ENCODE measurements at regions not wholly inside any gene's neighbourhood (a gene's known extent, or its start where the extent isn't known, plus 50 kb on each side); places are given as distances from the start of the nearest gene placed in this dataset.

GRCh38 chr14:84404246-84404645, 1125.7 kb upstream of the FLRT2 start:
- Histone ChIP-seq H3K27me3 (ENCODE audit: low read depth, low read length) (no peaks in the 10 kb centered on the region), H3K4me1 (ENCODE audit: control insufficient read depth in 1 of 2, insufficient read depth in 2 of 2, low read length in 2 of 2) (no peaks in the 10 kb centered on the region), H3K9me3 (ENCODE audit: control insufficient read depth in 1 of 2, low read length in 2 of 2) (peaks cover 0 to 2% of the 10 kb centered on the region in 2 donors), H3K4me3 (ENCODE audit: low read depth in 1 of 2, low read length in 2 of 2) (no peak overlapping the region), H3K36me3 (ENCODE audit: control insufficient read depth in 1 of 2, insufficient read depth in 2 of 2, low read length in 2 of 2) (no peaks in the 10 kb centered on the region), H3K27ac (ENCODE audit: low read length) (no peak overlapping the region)

GRCh38 chr14:84409435-84409834, 1120.5 kb upstream of the FLRT2 start:
- H3K9me3 ChIP-seq (ENCODE audit: control insufficient read depth in 1 of 2, low read length in 2 of 2): no peaks in the 10 kb centered on the region
- no peak overlapping the region for H3K4me3 ChIP-seq (ENCODE audit: low read depth in 1 of 2, low read length in 2 of 2)
- H3K4me1 ChIP-seq (ENCODE audit: control insufficient read depth in 1 of 2, insufficient read depth in 2 of 2, low read length in 2 of 2): no peaks in the 10 kb centered on the region
- no peaks in the 10 kb centered on the region for H3K27me3 ChIP-seq (ENCODE audit: low read depth, low read length)
- H3K36me3 ChIP-seq (ENCODE audit: control insufficient read depth in 1 of 2, insufficient read depth in 2 of 2, low read length in 2 of 2): no peaks in the 10 kb centered on the region
- no peak overlapping the region for H3K27ac ChIP-seq (ENCODE audit: low read length)

GRCh38 chr14:84410344-84410743, 1119.6 kb upstream of the FLRT2 start:
- H3K9me3 ChIP-seq (ENCODE audit: control insufficient read depth in 1 of 2, low read length in 2 of 2): no peaks in the 10 kb centered on the region
- H3K27ac ChIP-seq (ENCODE audit: low read length): no peak overlapping the region
- no peaks in the 10 kb centered on the region for H3K4me1 ChIP-seq (ENCODE audit: control insufficient read depth in 1 of 2, insufficient read depth in 2 of 2, low read length in 2 of 2)
- H3K4me3 ChIP-seq (ENCODE audit: low read depth in 1 of 2, low read length in 2 of 2): no peak overlapping the region
- H3K27me3 ChIP-seq (ENCODE audit: low read depth, low read length): no peaks in the 10 kb centered on the region
- no peaks in the 10 kb centered on the region for H3K36me3 ChIP-seq (ENCODE audit: control insufficient read depth in 1 of 2, insufficient read depth in 2 of 2, low read length in 2 of 2)

- H3K27ac ChIP-seq (ENCODE audit: low read length): no peak overlapping the region
- H3K4me1 ChIP-seq (ENCODE audit: control insufficient read depth in 1 of 2, insufficient read depth in 2 of 2, low read length in 2 of 2): no peaks in the 10 kb centered on the region
- no peak overlapping the region for H3K4me3 ChIP-seq (ENCODE audit: low read depth in 1 of 2, low read length in 2 of 2)
- no peaks in the 10 kb centered on the region for H3K36me3 ChIP-seq (ENCODE audit: control insufficient read depth in 1 of 2, insufficient read depth in 2 of 2, low read length in 2 of 2)
- H3K9me3 ChIP-seq (ENCODE audit: control insufficient read depth in 1 of 2, low read length in 2 of 2): peaks cover 0 to 6% of the 10 kb centered on the region in 2 donors
- H3K27me3 ChIP-seq (ENCODE audit: low read depth, low read length): no peaks in the 10 kb centered on the region
Measured at GRCh38 chr14:84420221-84420620, 1109.7 kb upstream of the FLRT2 start.

- Histone ChIP-seq H3K9me3 (ENCODE audit: control insufficient read depth in 1 of 2, low read length in 2 of 2) (peaks cover 0 to 6% of the 10 kb centered on the region in 2 donors), H3K27me3 (ENCODE audit: low read depth, low read length) (no peaks in the 10 kb centered on the region), H3K27ac (ENCODE audit: low read length) (no peak overlapping the region), H3K4me3 (ENCODE audit: low read depth in 1 of 2, low read length in 2 of 2) (no peak overlapping the region), H3K4me1 (ENCODE audit: control insufficient read depth in 1 of 2, insufficient read depth in 2 of 2, low read length in 2 of 2) (no peaks in the 10 kb centered on the region), H3K36me3 (ENCODE audit: control insufficient read depth in 1 of 2, insufficient read depth in 2 of 2, low read length in 2 of 2) (no peaks in the 10 kb centered on the region)
Measured at GRCh38 chr14:84421621-84422020, 1108.3 kb upstream of the FLRT2 start.

GRCh38 chr14:84425968-84426367, 1104.0 kb upstream of the FLRT2 start:
- H3K36me3 ChIP-seq (ENCODE audit: control insufficient read depth in 1 of 2, insufficient read depth in 2 of 2, low read length in 2 of 2): no peaks in the 10 kb centered on the region
- no peaks in the 10 kb centered on the region for H3K27me3 ChIP-seq (ENCODE audit: low read depth, low read length)
- H3K4me1 ChIP-seq (ENCODE audit: control insufficient read depth in 1 of 2, insufficient read depth in 2 of 2, low read length in 2 of 2): no peaks in the 10 kb centered on the region
- H3K27ac ChIP-seq (ENCODE audit: low read length): no peak overlapping the region
- H3K9me3 ChIP-seq (ENCODE audit: control insufficient read depth in 1 of 2, low read length in 2 of 2): no peaks in the 10 kb centered on the region
- no peak overlapping the region for H3K4me3 ChIP-seq (ENCODE audit: low read depth in 1 of 2, low read length in 2 of 2)

- H3K36me3 ChIP-seq (ENCODE audit: control insufficient read depth in 1 of 2, insufficient read depth in 2 of 2, low read length in 2 of 2): no peaks in the 10 kb centered on the region
- H3K4me1 ChIP-seq (ENCODE audit: control insufficient read depth in 1 of 2, insufficient read depth in 2 of 2, low read length in 2 of 2): no peaks in the 10 kb centered on the region
- H3K27me3 ChIP-seq (ENCODE audit: low read depth, low read length): no peaks in the 10 kb centered on the region
- H3K27ac ChIP-seq (ENCODE audit: low read length): no peak overlapping the region
- H3K9me3 ChIP-seq (ENCODE audit: control insufficient read depth in 1 of 2, low read length in 2 of 2): no peaks in the 10 kb centered on the region
- no peak overlapping the region for H3K4me3 ChIP-seq (ENCODE audit: low read depth in 1 of 2, low read length in 2 of 2)
Measured at GRCh38 chr14:84432676-84433075, 1097.3 kb upstream of the FLRT2 start.

- no peaks in the 10 kb centered on the region for H3K36me3 ChIP-seq (ENCODE audit: control insufficient read depth in 1 of 2, insufficient read depth in 2 of 2, low read length in 2 of 2)
- no peaks in the 10 kb centered on the region for H3K27me3 ChIP-seq (ENCODE audit: low read depth, low read length)
- no peaks in the 10 kb centered on the region for H3K4me1 ChIP-seq (ENCODE audit: control insufficient read depth in 1 of 2, insufficient read depth in 2 of 2, low read length in 2 of 2)
- H3K9me3 ChIP-seq (ENCODE audit: control insufficient read depth in 1 of 2, low read length in 2 of 2): no peaks in the 10 kb centered on the region
- H3K27ac ChIP-seq (ENCODE audit: low read length): no peak overlapping the region
- H3K4me3 ChIP-seq (ENCODE audit: low read depth in 1 of 2, low read length in 2 of 2): no peak overlapping the region
Measured at GRCh38 chr14:84433961-84434360, 1096.0 kb upstream of the FLRT2 start.

- Histone ChIP-seq H3K4me1 (ENCODE audit: control insufficient read depth in 1 of 2, insufficient read depth in 2 of 2, low read length in 2 of 2) (no peaks in the 10 kb centered on the region), H3K9me3 (ENCODE audit: control insufficient read depth in 1 of 2, low read length in 2 of 2) (no peaks in the 10 kb centered on the region), H3K36me3 (ENCODE audit: control insufficient read depth in 1 of 2, insufficient read depth in 2 of 2, low read length in 2 of 2) (no peaks in the 10 kb centered on the region), H3K27ac (ENCODE audit: low read length) (no peak overlapping the region), H3K4me3 (ENCODE audit: low read depth in 1 of 2, low read length in 2 of 2) (no peak overlapping the region), H3K27me3 (ENCODE audit: low read depth, low read length) (no peaks in the 10 kb centered on the region)
Measured at GRCh38 chr14:84435820-84436324, 1094.1 kb upstream of the FLRT2 start.

- H3K27me3 ChIP-seq (ENCODE audit: low read depth, low read length): no peaks in the 10 kb centered on the region
- H3K27ac ChIP-seq (ENCODE audit: low read length): no peak overlapping the region
- no peaks in the 10 kb centered on the region for H3K4me1 ChIP-seq (ENCODE audit: control insufficient read depth in 1 of 2, insufficient read depth in 2 of 2, low read length in 2 of 2)
- H3K4me3 ChIP-seq (ENCODE audit: low read depth in 1 of 2, low read length in 2 of 2): no peak overlapping the region
- H3K9me3 ChIP-seq (ENCODE audit: control insufficient read depth in 1 of 2, low read length in 2 of 2): no peaks in the 10 kb centered on the region
- H3K36me3 ChIP-seq (ENCODE audit: control insufficient read depth in 1 of 2, insufficient read depth in 2 of 2, low read length in 2 of 2): no peaks in the 10 kb centered on the region
Measured at GRCh38 chr14:84436528-84436927, 1093.4 kb upstream of the FLRT2 start.

- no peak overlapping the region for H3K27ac ChIP-seq (ENCODE audit: low read length)
- H3K9me3 ChIP-seq (ENCODE audit: control insufficient read depth in 1 of 2, low read length in 2 of 2): no peaks in the 10 kb centered on the region
- H3K27me3 ChIP-seq (ENCODE audit: low read depth, low read length): no peaks in the 10 kb centered on the region
- no peaks in the 10 kb centered on the region for H3K4me1 ChIP-seq (ENCODE audit: control insufficient read depth in 1 of 2, insufficient read depth in 2 of 2, low read length in 2 of 2)
- H3K36me3 ChIP-seq (ENCODE audit: control insufficient read depth in 1 of 2, insufficient read depth in 2 of 2, low read length in 2 of 2): no peaks in the 10 kb centered on the region
- H3K4me3 ChIP-seq (ENCODE audit: low read depth in 1 of 2, low read length in 2 of 2): no peak overlapping the region
Measured at GRCh38 chr14:84442521-84442920, 1087.4 kb upstream of the FLRT2 start.

GRCh38 chr14:84445486-84445885, 1084.5 kb upstream of the FLRT2 start:
- H3K4me1 ChIP-seq (ENCODE audit: control insufficient read depth in 1 of 2, insufficient read depth in 2 of 2, low read length in 2 of 2): no peaks in the 10 kb centered on the region
- no peak overlapping the region for H3K27ac ChIP-seq (ENCODE audit: low read length)
- no peaks in the 10 kb centered on the region for H3K9me3 ChIP-seq (ENCODE audit: control insufficient read depth in 1 of 2, low read length in 2 of 2)
- H3K36me3 ChIP-seq (ENCODE audit: control insufficient read depth in 1 of 2, insufficient read depth in 2 of 2, low read length in 2 of 2): no peaks in the 10 kb centered on the region
- H3K4me3 ChIP-seq (ENCODE audit: low read depth in 1 of 2, low read length in 2 of 2): no peak overlapping the region
- no peaks in the 10 kb centered on the region for H3K27me3 ChIP-seq (ENCODE audit: low read depth, low read length)
